Thyroid gland (tissue), 4 donors: ENCODE measurements at regions not wholly inside any gene's neighbourhood (a gene's known extent, or its start where the extent isn't known, plus 50 kb on each side); places are given as distances from the start of the nearest gene placed in this dataset.

Experiments used
- CTCF ChIP-seq, 6 experiments: fragments of 200-600 bp in 3 of 6; fragments of 450-650 bp in 3 of 6; sonication (generic) in 3 of 6; IDR thresholded peaks; one replicate each; pipeline ENCODE4 v1.5.1; 2016 to 2019; ENCODE audit warnings: antibody characterized with exemption in 6 of 6, mild to moderate bottlenecking in 2 of 6, inconsistent platforms in 1 of 6, moderate library complexity in 1 of 6
- POLR2A ChIP-seq, 2 donors: fragments of 450-650 bp; IDR thresholded peaks; one replicate each; pipeline ENCODE4 v1.6.1; 2017; ENCODE audit warnings: antibody characterized with exemption in 2 of 2, mild to moderate bottlenecking in 2 of 2, moderate library complexity in 1 of 2

- TF ChIP-seq CTCF (IDR thresholded peaks at IDR 0.05): no peak
- no peak for TF ChIP-seq POLR2A (IDR thresholded peaks at IDR 0.05)
Observed at GRCh38 chr9:82518868-82519267, 530.3 kb downstream of the SPATA31D1 start.
